HG02852 (cell line): ENCODE measurements at regions not wholly inside any gene's neighbourhood (a gene's known extent, or its start where the extent isn't known, plus 50 kb on each side); places are given as distances from the start of the nearest gene placed in this dataset.
A peak's percentile ranks its signal among the peaks of the same experiment; 100 is the strongest.
"Not testable (repeated sequence)": the region's sequence is repeated elsewhere in the genome, so short reads cannot be mapped to it uniquely, and the experiment has no call there.

Source experiments
- ATAC-seq: cut with Tn5 transposase; IDR thresholded peaks from one replicate; pipeline ENCODE4 v1.9.1; 2021; ENCODE audit warnings: mild to moderate bottlenecking, moderate library complexity; ENCODE audit not compliant: unreplicated experiment

DNA sequence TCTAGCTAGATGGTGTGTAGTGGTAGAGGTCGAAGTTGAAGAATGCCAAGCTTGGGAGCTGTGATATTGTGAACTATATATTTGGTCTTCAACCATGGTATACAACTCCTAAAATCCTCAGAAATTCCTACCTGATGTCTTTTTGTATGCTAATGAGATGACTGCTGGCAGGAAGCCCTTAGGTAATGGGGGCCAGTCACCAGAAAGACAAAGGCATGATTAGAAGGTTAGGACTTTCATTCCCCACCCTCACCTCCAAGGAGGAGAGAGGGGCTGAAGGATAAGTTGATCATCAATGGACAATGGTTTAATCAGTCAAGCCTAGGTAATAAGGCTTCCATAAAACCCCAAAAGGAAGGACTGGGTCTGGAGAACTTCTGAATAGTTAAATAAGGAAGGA, 285.7 kb upstream of the POU5F2 start:
- no peak for ATAC-seq

- no peak for ATAC-seq
Measured at GRCh38 chr5:94025788-94026473, 284.5 kb upstream of the POU5F2 start.

DNA sequence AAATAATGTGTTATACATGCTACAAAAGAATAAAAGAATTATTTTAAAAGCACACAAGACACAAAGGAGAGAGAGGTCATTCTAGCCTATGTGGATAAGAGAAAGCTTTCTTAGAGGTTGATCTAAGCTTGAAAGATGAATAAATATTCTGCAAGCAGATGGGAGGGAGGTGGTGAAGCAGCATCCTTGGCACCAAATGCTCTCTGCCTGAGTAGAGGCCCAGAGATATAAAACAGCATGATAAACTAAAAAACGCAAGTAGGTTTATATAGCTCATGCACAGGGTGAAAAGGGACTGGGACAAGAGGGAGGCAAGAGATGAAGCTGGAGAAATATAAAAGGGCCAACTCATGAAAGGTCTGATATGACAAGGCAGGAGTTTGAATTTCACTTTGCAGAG, 283.2 kb upstream of the POU5F2 start:
- no peak for ATAC-seq

GRCh38 chr5:94024101-94024500, 282.7 kb upstream of the POU5F2 start:
- no peak for ATAC-seq

DNA sequence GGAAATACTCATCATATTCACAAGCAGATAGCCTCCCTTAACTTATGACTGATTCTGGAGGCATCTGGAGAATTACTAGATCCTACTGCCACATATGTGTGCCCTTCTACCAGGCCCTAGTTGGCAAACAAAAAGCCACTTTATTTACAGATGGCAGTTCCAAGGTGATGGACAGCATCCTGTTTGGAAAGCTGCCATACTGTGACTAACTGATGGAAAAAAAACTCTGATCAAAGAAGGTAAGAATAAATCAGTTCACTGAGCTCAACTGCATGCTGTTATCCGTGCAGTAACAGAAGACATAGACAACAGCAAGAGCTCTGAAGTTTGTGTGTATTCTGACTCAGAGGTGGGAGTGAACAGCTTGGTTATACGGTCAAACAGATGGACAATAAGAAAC, 279.8 kb upstream of the POU5F2 start:
- ATAC-seq: no peak

- no peak for ATAC-seq
Measured at GRCh38 chr5:94017579-94017978, 276.2 kb upstream of the POU5F2 start.

DNA sequence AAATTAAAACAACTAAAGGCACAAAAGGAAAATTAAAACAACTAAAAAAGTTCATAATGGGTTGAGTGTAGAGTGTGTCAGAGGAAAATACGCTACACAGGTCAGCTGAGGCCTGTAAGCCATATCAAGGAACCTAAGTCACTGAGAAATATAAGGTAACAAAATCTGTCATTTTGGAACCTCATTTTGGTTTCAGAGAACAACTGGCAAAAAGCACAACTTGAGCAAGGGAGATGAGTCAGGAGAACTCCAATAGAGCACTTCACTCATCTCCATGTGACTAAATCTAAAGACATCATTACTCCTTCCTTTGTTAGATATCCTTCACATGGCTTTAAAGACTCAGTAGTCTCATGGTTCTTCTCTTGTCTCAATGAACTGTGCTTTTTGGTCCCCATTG, 269.4 kb upstream of the POU5F2 start:
- no peak for ATAC-seq

- ATAC-seq: no peak
Measured at GRCh38 chr5:94009161-94009560, 267.8 kb upstream of the POU5F2 start.

DNA sequence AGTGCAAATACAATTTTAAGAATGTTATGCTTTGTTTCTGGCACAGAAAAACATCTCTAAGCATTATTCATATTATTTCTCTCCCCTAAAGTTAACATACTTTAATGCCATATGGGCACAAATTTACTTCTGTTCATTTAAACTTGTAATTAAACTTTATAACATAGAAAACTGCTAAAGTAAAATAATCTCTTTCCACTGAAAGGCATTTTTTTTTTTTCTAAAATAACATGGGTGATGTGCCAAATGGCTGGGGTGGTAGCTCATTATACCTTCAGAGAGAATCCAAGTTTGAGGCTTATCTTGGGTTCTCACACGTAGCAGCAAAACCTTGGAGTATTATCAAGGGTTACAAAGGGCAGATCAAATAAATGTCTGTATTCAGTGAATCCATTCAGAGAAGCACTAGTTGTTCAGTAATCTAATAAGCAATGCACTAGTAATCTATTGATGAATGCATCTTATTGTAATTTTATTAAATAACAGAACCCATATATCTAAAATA, 257.6 kb upstream of the POU5F2 start:
- no peak for ATAC-seq

DNA sequence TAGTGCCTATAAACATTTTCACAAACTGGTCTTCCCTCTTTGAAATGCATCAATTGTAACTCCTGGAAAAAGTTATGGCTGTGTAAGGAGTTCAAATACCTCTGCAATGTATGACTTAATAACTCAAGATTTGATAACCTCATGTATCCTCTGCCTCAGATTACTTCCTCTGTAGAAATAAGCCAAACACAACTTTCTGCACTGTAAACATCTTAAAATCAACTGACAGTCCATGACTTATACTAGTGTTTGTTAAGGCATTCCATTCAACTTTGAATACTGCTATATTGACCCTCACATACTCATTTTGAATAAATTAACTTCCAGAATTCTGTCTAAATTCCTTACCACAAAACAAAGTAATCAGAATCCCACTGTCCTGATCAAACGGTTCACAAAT, 256.2 kb upstream of the POU5F2 start:
- ATAC-seq: no peak

DNA sequence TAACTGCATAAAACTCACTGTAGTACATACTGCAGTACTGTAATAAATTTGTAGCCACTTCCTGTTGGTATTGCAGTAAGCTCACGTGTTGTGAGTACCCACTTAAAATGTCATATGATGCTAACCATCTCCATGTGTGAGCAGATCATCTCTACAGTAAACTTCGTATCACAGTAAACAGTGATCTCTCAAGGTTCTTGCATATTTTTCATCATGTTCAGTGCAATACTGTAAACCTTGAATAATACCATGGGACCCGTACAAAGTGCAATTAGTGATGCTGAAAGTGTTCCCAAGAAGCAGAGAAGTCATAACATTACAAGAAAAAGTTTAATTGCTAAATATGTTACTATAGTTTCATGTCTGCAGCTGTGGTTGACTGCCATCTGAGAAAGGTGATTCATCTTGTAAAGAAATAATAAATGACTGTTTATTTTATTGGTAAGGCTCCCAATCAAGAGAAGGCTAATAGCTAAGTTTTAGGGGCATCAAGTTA, 253.8 kb upstream of the POU5F2 start:
- peak; percentile 61 for ATAC-seq

DNA sequence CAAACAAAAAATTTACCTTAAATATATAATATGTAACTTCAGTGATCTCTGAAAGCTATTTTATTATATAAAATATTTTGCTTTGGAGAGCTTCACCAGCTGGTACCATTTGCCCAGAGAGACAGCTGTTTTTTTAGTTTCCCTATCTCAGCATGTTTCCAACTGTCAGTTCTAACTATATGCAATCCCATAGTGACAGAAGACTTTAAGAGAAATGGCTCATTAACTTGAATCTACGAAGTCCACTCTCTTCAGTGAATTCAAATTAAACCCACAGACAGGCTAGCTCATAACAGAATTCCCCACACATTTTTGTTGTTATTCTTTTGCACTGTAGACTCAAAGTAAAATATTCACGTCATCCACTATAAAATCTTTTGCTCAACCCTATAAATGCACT, 251.8 kb upstream of the POU5F2 start:
- no peak for ATAC-seq

DNA sequence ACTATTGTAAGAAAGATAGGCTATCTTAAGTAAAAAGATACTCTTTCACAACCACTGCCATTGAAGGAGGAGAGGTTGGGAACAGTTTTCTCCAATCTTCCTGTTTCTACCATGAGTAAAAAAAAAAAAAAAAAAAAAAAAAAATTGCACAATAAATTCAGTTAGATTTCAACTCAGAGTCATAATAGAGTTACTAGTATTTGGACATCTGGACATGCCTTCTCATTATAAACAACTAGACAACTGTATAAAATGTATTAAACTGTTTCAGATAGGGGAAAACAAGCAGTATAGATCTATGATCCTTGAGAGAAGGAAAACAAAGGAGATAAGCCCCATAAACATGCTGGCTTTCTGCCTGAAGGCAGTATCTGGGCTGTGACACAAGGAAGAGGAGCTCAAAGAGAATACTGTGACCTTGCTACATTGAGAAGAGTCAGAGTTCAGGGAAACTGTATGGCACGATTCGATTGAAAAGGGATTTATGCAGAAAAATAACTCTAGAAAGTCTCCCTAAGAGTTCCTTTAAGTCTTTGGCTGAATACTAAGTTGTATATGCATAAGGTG, 249.2 kb upstream of the POU5F2 start:
- no peak for ATAC-seq

DNA sequence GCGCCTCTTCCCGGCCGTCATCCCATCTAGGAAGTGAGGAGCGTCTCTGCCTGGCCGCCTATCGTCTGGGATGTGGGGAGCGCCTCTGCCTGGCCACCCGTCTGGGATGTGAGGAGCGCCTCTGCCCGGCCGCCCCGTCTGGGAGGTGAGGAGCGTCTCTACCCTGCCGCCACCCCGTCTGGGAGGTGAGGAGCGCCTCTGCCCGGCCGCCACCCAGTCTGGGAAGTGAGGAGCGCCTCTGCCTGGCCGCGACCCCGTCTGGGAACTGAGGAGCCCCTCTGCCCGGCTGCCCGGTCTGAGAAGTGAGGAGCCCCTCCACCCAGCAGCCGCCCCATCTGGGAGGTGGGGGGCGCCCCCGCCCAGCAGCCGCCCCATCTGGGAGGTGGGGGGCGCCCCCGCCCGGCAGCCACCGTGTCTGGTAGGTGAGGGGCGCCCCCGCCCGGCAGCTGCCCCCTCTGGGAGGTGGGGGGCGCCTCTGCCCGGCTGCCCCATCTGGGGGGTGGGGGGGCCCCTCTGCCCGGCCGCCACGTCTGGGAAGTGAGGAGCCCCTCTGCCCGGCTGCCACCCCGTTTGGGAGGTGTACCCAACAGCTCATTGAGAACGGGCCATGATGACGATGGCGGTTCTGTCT, 244.7 kb upstream of the POU5F2 start:
- not testable (repeated sequence) for ATAC-seq

GRCh38 chr5:93978222-93978621, 236.8 kb upstream of the POU5F2 start:
- no peak for ATAC-seq

GRCh38 chr5:93967923-93968322, 226.5 kb upstream of the POU5F2 start:
- no peak for ATAC-seq

- no peak for ATAC-seq
Measured at GRCh38 chr5:93964421-93964820, 223.0 kb upstream of the POU5F2 start.

- ATAC-seq: no peak
Measured at GRCh38 chr5:93960042-93960441, 218.6 kb upstream of the POU5F2 start.

GRCh38 chr5:93956006-93956405, 214.6 kb upstream of the POU5F2 start:
- ATAC-seq: no peak

DNA sequence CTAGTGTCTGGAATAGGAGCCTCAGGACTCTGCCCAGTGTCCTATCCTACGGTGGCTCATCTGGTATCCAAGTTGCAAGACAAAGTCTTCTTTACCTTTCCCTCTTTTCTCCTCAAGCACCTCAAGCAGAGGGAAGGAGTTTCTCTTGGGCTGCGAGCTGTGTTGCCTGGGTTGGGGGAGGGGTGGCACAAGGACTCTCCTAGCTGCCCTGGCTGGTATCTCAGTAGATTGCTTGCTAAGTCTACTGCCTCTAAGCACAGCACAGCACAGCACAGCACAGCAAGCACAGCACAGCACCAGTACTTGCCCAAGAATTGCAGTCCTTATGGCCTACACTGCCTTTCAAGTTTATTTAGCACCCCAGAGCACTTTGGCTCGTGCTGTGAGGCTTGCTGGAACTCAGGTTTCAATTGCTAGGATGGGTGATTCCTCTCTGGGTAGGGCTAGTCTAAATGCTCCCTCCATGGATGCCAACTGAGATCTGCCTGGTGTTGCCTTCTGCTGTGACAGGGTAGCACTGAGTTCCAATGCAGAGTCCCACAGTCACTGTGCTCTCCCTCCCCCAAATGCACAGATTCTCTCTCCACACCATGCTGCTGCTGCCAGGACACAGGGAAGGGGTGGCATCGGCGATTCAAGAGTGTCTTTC, 213.1 kb upstream of the POU5F2 start:
- ATAC-seq: no peak

DNA sequence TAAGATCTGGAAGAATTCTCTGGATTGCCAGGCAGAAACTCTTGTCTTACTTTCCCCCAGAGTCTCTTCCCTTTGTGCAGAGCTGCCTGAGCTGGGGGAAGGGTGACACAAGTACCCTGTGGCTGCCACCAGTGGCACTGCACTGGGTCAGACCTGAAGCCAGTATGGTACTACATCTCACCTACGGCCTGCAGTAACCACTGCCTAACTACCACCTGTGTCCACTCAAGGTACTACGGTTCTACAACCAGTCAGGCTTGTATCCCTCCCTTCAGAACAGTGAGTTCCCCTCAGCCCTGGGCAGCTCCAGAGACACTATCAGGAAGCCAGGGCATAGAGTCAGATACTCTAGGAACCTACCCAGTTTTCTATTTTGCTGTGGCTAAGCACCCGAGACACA, 212.0 kb upstream of the POU5F2 start:
- no peak for ATAC-seq

DNA sequence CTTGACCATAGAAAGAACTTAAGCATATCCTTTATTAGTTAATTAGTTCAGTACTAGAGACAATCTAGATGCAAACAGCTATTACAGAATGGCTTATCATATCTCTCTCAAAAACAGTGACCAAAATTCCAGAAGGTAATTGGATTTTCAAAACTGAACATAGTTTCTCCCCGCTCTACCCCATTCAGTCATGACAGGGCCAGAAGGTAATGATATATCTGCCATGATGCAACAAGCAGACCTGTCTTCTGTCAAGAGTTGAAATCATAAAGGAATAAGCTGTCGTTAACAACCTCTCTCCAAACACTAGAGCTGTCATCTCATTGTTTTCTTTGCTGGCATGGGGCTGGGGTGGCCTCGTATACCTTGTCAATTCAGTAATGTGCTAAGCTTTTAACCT, 200.5 kb upstream of the POU5F2 start:
- no peak for ATAC-seq
